ENCODE measurements at regions not wholly inside any gene's neighbourhood (a gene's known extent, or its start where the extent isn't known, plus 50 kb on each side); places are given as distances from the start of the nearest gene placed in this dataset.

DNA sequence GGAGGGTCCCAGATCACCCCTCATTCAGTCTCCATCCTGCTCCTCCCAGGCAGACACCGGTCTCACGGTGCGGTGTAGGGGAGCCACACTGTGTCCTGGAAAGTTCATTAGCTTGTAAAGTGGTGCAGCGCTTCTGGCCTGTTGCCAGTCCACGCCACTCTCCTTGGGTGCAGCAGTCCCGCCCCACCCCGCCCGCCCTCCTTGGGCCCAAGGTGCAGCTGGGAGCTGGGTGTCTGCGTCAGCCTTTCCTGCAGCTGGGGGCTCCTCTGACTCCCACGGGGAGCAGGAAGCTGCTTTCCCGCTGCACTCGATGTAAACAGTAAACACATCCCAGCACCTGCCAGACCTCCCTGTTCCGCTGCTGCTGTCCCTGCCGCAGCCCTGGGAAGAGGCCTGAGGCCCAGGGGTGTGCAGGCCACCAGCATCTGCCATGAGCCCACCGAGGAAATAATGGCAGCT is 53.8 kb upstream of the ASB18 start:
- no peak overlapping the region for H3K4me3 Mint-ChIP-seq
- peaks cover 2% of the 10 kb centered on the region for H3K27me3 Mint-ChIP-seq
- ATAC-seq (ENCODE audit: low read depth) (no peak), DNase-seq (ENCODE audit: low spot score in 2 of 2) (no peak)
- H3K9me3 Mint-ChIP-seq, result no peaks in the 10 kb centered on the region
- no peaks in the 10 kb centered on the region for H3K36me3 Mint-ChIP-seq
- H3K27ac Mint-ChIP-seq, result no peak overlapping the region
- no peaks in the 10 kb centered on the region for H3K4me1 Mint-ChIP-seq

- Mint-ChIP-seq H3K27ac (no peak overlapping the region), H3K36me3 (no peaks in the 10 kb centered on the region), H3K4me1 (no peaks in the 10 kb centered on the region), H3K27me3 (peaks cover 2% of the 10 kb centered on the region), H3K4me3 (no peak overlapping the region), H3K9me3 (no peaks in the 10 kb centered on the region)
- DNase-seq (ENCODE audit: low spot score in 2 of 2) (no peak), ATAC-seq (ENCODE audit: low read depth) (no peak)
Observed at GRCh38 chr2:236318401-236318800, 54.2 kb upstream of the ASB18 start.

DNA sequence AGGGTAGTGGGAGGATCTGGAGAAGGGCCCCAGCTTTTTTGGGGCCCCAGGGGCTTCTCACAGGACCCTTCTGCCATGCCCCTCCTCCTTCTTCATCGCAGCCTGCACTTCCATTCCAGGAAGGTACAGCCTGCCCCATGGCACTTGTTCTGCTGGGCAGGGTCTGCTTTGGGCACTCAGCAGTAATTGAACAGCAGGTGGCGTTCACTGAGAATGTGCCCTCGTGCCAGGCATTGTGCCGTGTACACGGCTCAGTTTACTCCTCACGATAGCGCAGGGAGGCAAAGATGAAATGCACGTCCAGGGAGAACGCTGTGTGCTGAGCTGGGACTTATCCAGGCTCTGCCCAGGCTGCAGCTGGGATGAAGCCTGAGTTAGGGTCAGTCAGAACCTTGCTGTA is 54.8 kb upstream of the ASB18 start:
- no peaks in the 10 kb centered on the region for H3K9me3 Mint-ChIP-seq
- no peak overlapping the region for H3K4me3 Mint-ChIP-seq
- ATAC-seq (ENCODE audit: low read depth), result no peak

DNA sequence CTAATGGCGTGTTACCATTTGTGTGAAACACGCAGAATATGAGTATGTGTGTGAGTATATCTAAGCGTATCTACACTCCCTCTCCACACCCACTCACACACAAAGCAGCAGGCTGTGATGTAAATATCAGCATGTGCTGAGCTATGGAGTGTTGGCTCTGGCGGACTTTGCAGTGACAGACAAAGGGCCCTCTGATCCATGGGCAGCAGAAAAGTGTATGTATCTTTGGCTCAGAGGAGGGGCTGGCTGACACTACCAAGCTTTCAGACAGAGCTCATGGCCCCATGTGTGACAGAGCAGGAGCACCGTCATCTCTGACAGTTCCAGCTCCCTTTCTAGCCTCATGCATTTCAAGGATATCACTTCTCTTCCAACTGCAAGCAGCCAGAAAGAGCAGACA is 57.2 kb upstream of the ASB18 start:
- no peak for ATAC-seq (ENCODE audit: low read depth)
- Mint-ChIP-seq H3K27ac (no peak overlapping the region), H3K4me3 (no peak overlapping the region), H3K27me3 (peaks cover 1% of the 10 kb centered on the region), H3K36me3 (no peaks in the 10 kb centered on the region), H3K9me3 (no peaks in the 10 kb centered on the region), H3K4me1 (no peaks in the 10 kb centered on the region)
- no peak for DNase-seq (ENCODE audit: low spot score in 2 of 2)

More for the DNA sequence above, 54.8 kb upstream of the ASB18 start:
- Mint-ChIP-seq H3K27me3 (peaks cover 2% of the 10 kb centered on the region), H3K27ac (no peak overlapping the region), H3K36me3 (no peaks in the 10 kb centered on the region), H3K4me1 (no peaks in the 10 kb centered on the region)
- no peak for DNase-seq (ENCODE audit: low spot score in 2 of 2)

- H3K4me1 Mint-ChIP-seq, result no peaks in the 10 kb centered on the region
- ATAC-seq (ENCODE audit: low read depth) (no peak), DNase-seq (ENCODE audit: low spot score in 2 of 2) (no peak)
- no peaks in the 10 kb centered on the region for H3K36me3 Mint-ChIP-seq
- no peak overlapping the region for H3K27ac Mint-ChIP-seq
- no peak overlapping the region for H3K4me3 Mint-ChIP-seq
- H3K9me3 Mint-ChIP-seq, result no peaks in the 10 kb centered on the region
- peaks cover 3% of the 10 kb centered on the region for H3K27me3 Mint-ChIP-seq
Observed at GRCh38 chr2:236333417-236334121, 69.4 kb upstream of the ASB18 start.

- Mint-ChIP-seq H3K27ac (no peak overlapping the region), H3K4me3 (no peak overlapping the region), H3K36me3 (no peaks in the 10 kb centered on the region), H3K4me1 (peaks cover 4% of the 10 kb centered on the region), H3K9me3 (no peaks in the 10 kb centered on the region), H3K27me3 (peaks cover 3% of the 10 kb centered on the region)
- ATAC-seq (ENCODE audit: low read depth) (no peak), DNase-seq (ENCODE audit: low spot score in 2 of 2) (no peak)
Observed at GRCh38 chr2:236334122-236334876, 70.1 kb upstream of the ASB18 start.

GRCh38 chr2:236335696-236336574 is 71.7 kb upstream of the ASB18 start:
- no peaks in the 10 kb centered on the region for H3K36me3 Mint-ChIP-seq
- ATAC-seq (ENCODE audit: low read depth), result no peak
- peaks cover 2% of the 10 kb centered on the region for H3K27me3 Mint-ChIP-seq
- no peaks in the 10 kb centered on the region for H3K9me3 Mint-ChIP-seq
- H3K27ac Mint-ChIP-seq, result no peak overlapping the region
- no peak overlapping the region for H3K4me3 Mint-ChIP-seq
- DNase-seq (ENCODE audit: low spot score in 2 of 2), result no peak
- peaks cover 4% of the 10 kb centered on the region for H3K4me1 Mint-ChIP-seq

DNA sequence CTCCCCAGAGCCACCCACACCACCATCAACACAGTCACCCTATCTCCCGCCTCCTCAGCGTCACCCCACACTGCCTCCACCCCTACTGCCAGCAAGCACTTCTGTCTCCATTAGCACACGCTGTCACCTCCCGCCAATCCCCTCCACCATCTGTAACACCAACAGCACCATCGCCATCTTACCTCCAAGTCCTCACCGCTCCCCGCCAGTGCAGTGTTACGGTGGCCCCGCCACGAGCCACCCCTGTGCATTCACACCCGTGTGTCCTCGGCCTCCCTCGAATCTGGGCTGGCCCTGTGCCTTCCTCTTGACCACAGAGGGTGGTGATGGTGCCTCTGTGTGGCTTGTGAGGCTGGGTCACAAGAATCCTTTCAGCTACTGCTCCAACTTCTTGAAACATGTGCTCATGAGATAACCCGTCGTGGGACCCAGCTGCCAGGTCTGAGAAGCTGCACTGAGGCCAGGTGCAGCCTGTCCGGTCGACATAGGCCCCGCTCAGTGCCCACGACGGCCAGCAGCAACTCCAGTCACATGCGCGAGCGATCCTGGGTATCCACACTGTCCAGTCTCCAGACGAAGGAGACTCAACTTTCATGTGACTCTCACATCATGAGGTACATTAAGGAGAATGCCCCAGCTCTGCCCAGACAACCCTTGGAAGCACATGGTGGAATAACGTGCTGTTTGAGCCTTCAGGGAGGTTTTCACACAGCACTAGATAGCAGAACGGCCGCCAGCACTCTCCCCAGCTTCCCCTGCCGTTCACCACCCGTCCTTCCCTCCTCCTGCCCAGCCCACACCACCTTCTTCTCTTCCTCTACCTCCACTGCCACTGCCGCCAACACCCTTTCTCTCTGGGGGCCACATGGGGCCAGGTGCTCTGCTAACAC is 72.6 kb upstream of the ASB18 start:
- H3K4me1 Mint-ChIP-seq, result peaks cover 4% of the 10 kb centered on the region
- no peaks in the 10 kb centered on the region for H3K9me3 Mint-ChIP-seq
- H3K4me3 Mint-ChIP-seq, result no peak overlapping the region
- H3K27me3 Mint-ChIP-seq, result peaks cover 4% of the 10 kb centered on the region
- no peaks in the 10 kb centered on the region for H3K36me3 Mint-ChIP-seq
- H3K27ac Mint-ChIP-seq, result no peak overlapping the region
- DNase-seq (ENCODE audit: low spot score in 2 of 2) (no peak), ATAC-seq (ENCODE audit: low read depth) (no peak)

GRCh38 chr2:236337465-236338325 is 73.5 kb upstream of the ASB18 start:
- no peaks in the 10 kb centered on the region for H3K9me3 Mint-ChIP-seq
- no peak overlapping the region for H3K27ac Mint-ChIP-seq
- no peaks in the 10 kb centered on the region for H3K36me3 Mint-ChIP-seq
- no peak for DNase-seq (ENCODE audit: low spot score in 2 of 2)
- no peak for ATAC-seq (ENCODE audit: low read depth)
- peaks cover 4% of the 10 kb centered on the region for H3K4me1 Mint-ChIP-seq
- peaks cover 4% of the 10 kb centered on the region for H3K27me3 Mint-ChIP-seq
- H3K4me3 Mint-ChIP-seq, result no peak overlapping the region

DNA sequence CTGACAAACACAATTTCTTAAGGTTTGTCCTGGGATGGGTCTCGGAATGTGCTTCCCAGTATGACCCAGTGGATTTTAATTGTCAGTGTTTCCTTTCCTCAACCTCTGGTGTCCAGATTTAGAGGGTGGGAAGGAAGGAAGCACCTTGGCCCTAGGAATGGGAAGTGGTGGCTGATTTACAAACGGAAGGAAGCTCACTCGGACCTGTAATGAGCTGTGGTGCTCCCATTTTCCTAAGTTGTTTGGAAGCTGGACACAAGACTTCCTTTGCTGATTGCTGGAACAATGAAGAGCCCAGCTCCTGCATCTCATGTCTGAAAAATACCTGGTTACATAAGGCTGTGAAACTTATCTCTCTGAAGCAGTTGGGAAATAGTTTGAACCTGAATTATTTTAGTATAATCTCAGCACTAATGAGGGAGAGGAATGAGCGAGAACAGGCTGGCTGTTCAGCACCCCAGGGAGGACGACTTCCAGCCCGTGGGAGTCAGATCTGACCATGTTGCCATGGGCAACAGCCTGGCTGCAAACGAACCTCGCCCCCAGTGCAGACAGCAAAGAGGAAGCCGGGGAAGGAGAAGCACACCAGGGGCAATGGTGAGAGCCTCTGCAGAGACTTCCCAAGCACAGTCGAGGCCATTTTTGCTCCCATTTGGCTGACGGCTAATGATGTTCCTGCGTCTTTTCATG is 74.4 kb upstream of the ASB18 start:
- Mint-ChIP-seq H3K4me1 (peaks cover 4% of the 10 kb centered on the region), H3K4me3 (no peak overlapping the region), H3K9me3 (no peaks in the 10 kb centered on the region), H3K36me3 (no peaks in the 10 kb centered on the region), H3K27ac (no peak overlapping the region), H3K27me3 (peaks cover 4% of the 10 kb centered on the region)
- DNase-seq (ENCODE audit: low spot score in 2 of 2), result no peak
- no peak for ATAC-seq (ENCODE audit: low read depth)

- Mint-ChIP-seq H3K4me3 (no peak overlapping the region), H3K27me3 (peaks cover 4% of the 10 kb centered on the region), H3K27ac (no peak overlapping the region), H3K4me1 (peaks cover 4% of the 10 kb centered on the region), H3K9me3 (no peaks in the 10 kb centered on the region), H3K36me3 (no peaks in the 10 kb centered on the region)
- ATAC-seq (ENCODE audit: low read depth), result no peak
- no peak for DNase-seq (ENCODE audit: low spot score in 2 of 2)
Observed at GRCh38 chr2:236340251-236340650, 76.0 kb upstream of the ASB18 start.

- Mint-ChIP-seq H3K9me3 (no peaks in the 10 kb centered on the region), H3K27me3 (peaks cover 4% of the 10 kb centered on the region), H3K4me3 (no peak overlapping the region), H3K27ac (no peak overlapping the region), H3K4me1 (peaks cover 4% of the 10 kb centered on the region), H3K36me3 (no peaks in the 10 kb centered on the region)
- ATAC-seq (ENCODE audit: low read depth), result no peak
- DNase-seq (ENCODE audit: low spot score in 2 of 2), result no peak
Observed at GRCh38 chr2:236341067-236341466, 76.9 kb upstream of the ASB18 start.
